HepG2 (cell line): ENCODE measurements at regions not wholly inside any gene's neighbourhood (a gene's known extent, or its start where the extent isn't known, plus 50 kb on each side); places are given as distances from the start of the nearest gene placed in this dataset.

Experiments
- ATAC-seq: fragments of 200-7000 bp; cut with Tn5 transposase; 3 replicates; pipeline ENCODE4 v1.9.1; 2020; ENCODE audit warnings: mild to moderate bottlenecking, moderate library complexity
- BruUV-seq: library from RNA; stranded (reverse); fragments of 400-500 nt; replicated peaks from 2 replicates; lab custom pipeline; 2021; lab: Mats Ljungman, UMichigan
- CTCF ChIA-PET: fragments of 300-600 bp; formaldehyde crosslinking; extraction: SDS; loops from one replicate; lab custom pipeline; 2021; ENCODE audit warnings: low total read pairs, inconsistent platforms, low intra/inter-chr PET ratio; lab: Yijun Ruan, JAX
- POLR2A ChIA-PET: fragments of 350-600 bp; sonication (Branson Sonifier 250); formaldehyde crosslinking; loops from one replicate; lab custom pipeline; 2020; ENCODE audit warnings: antibody characterized with exemption, inconsistent platforms; lab: Yijun Ruan, JAX
- DNase-seq: peaks from one replicate; pipeline ENCODE4 v3.0.0-alpha.2; 2015; ENCODE audit warnings: low spot score
- FAIRE-seq: peaks from 3 replicates; lab custom pipeline; 2011; peaks lifted over from hg19 to GRCh38; lab: Jason Lieb, UNC
- H2AFZ ChIP-seq: one replicate; pipeline ENCODE4 v1.6.1; 2011; ENCODE audit warnings: low read length, inconsistent platforms
- H3K27ac ChIP-seq: fragments of 300-600 bp; 3 replicates; pipeline ENCODE4 v1.8.0; 2011; ENCODE audit warnings: mixed run types, mild to moderate bottlenecking, mixed read lengths, low read length, inconsistent platforms; ENCODE audit not compliant: insufficient read depth; ENCODE audit errors: extremely low read length
- H3K27me3 ChIP-seq, 2 experiments: fragments of 200-600 bp in 1 of 2; 2 replicates in 1 of 2; 3 replicates in 1 of 2; pipeline versions ENCODE4 v1.6.0 to v1.8.0; 2011; ENCODE audit warnings: low read length in 2 of 2, mild to moderate bottlenecking in 2 of 2, moderate library complexity in 2 of 2, inconsistent platforms in 1 of 2; ENCODE audit not compliant: insufficient read depth in 2 of 2, control insufficient read depth in 1 of 2
- H3K36me3 ChIP-seq, 2 experiments: fragments of 200-600 bp in 1 of 2; replicated peaks in 1 of 2; 2 replicates in 1 of 2; 3 replicates in 1 of 2; pipeline versions ENCODE4 v1.5.1 to v1.8.0; 2011; ENCODE audit warnings: low read length in 2 of 2, inconsistent platforms in 1 of 2; ENCODE audit not compliant: insufficient read depth in 2 of 2, control insufficient read depth in 1 of 2
- H3K4me1 ChIP-seq: 2 replicates; pipeline ENCODE4 v1.5.1; 2012; ENCODE audit warnings: low read length, inconsistent platforms; ENCODE audit not compliant: insufficient read depth
- H3K4me2 ChIP-seq: 2 replicates; pipeline ENCODE4 v1.6.0; 2011; ENCODE audit warnings: low read depth, low read length, inconsistent platforms
- H3K4me3 ChIP-seq, 3 experiments: fragments of 200-600 bp in 1 of 3; sonication (generic), shearing (Covaris generic) in 1 of 3; replicated peaks in 1 of 3; 2 replicates each; pipeline ENCODE4 v1.5.1; 2011 to 2016; ENCODE audit warnings: low read length in 3 of 3, inconsistent platforms in 2 of 3, low read depth in 2 of 3, mild to moderate bottlenecking in 2 of 3, control low read depth in 1 of 3, mixed read lengths in 1 of 3; ENCODE audit not compliant: insufficient read depth in 1 of 3
- H3K79me2 ChIP-seq: one replicate; pipeline ENCODE4 v1.6.1; 2011; ENCODE audit warnings: low read length, inconsistent platforms; ENCODE audit not compliant: insufficient read depth
- H3K9ac ChIP-seq: 2 replicates; pipeline ENCODE4 v1.6.0; 2011; ENCODE audit warnings: mild to moderate bottlenecking, low read depth, low read length, inconsistent platforms; ENCODE audit not compliant: insufficient read depth
- H3K9me3 ChIP-seq: 2 replicates; pipeline ENCODE4 v1.5.1; 2012; ENCODE audit warnings: mild to moderate bottlenecking, low read length
- H4K20me1 ChIP-seq: 2 replicates; pipeline ENCODE4 v1.6.0; 2011; ENCODE audit warnings: inconsistent platforms, mild to moderate bottlenecking, low read length, moderate library complexity; ENCODE audit not compliant: insufficient read depth
- ARNTL ChIP-seq: sonication (generic); formaldehyde crosslinking; IDR thresholded peaks from 2 replicates; pipeline ENCODE4 v1.4.0; 2020; ENCODE audit warnings: mild to moderate bottlenecking, missing genetic modification reagents
- BCLAF1 ChIP-seq: fragments of 450-650 bp; IDR thresholded peaks from 2 replicates; pipeline ENCODE4 v1.6.1; 2017; ENCODE audit warnings: mild to moderate bottlenecking
- CHD2 ChIP-seq: IDR thresholded peaks from 2 replicates; pipeline ENCODE4 v1.6.1; 2011; ENCODE audit warnings: low read depth, low read length, improper control_type of control experiment
- GRHL1 ChIP-seq: sonication (generic); formaldehyde crosslinking; conservative IDR thresholded peaks from 2 replicates; pipeline ENCODE4 v1.8.0; 2022; ENCODE audit warnings: missing genetic modification reagents
- MEF2D ChIP-seq: sonication (generic); formaldehyde crosslinking; IDR thresholded peaks from 2 replicates; pipeline ENCODE4 v1.5.1; 2020; ENCODE audit warnings: mild to moderate bottlenecking, missing genetic modification reagents
- MIER3 ChIP-seq: IDR thresholded peaks from 2 replicates; pipeline ENCODE4 v1.6.1; 2016; ENCODE audit warnings: missing compliant biosample characterization, borderline replicate concordance
- PATZ1 ChIP-seq: sonication (generic); formaldehyde crosslinking; IDR thresholded peaks from 2 replicates; pipeline ENCODE4 v1.4.0; 2020; ENCODE audit warnings: missing genetic modification reagents
- RXRA ChIP-seq: sonication (generic); formaldehyde crosslinking; IDR thresholded peaks from 2 replicates; pipeline ENCODE4 v1.5.1; 2020; ENCODE audit warnings: missing genetic modification reagents
- SIN3A ChIP-seq: IDR thresholded peaks from 2 replicates; pipeline ENCODE4 v1.6.1; 2011; ENCODE audit warnings: low read depth, mild to moderate bottlenecking, control low read depth, low read length, borderline replicate concordance
- TP53 ChIP-seq: sonication (generic); formaldehyde crosslinking; conservative IDR thresholded peaks from 2 replicates; pipeline ENCODE4 v1.4.0; 2020; ENCODE audit warnings: missing genetic modification reagents
- U2AF2 ChIP-seq: fragments of 200-400 bp; formaldehyde crosslinking; IDR thresholded peaks from 2 replicates; pipeline ENCODE4 v1.6.1; 2017; ENCODE audit warnings: low read depth, mild to moderate bottlenecking, low read length
- ZBTB46 ChIP-seq: sonication (generic); formaldehyde crosslinking; IDR thresholded peaks from 2 replicates; pipeline ENCODE4 v1.4.0; 2020; ENCODE audit warnings: mild to moderate bottlenecking, missing genetic modification reagents, borderline replicate concordance
- ZIK1 ChIP-seq: sonication (generic); formaldehyde crosslinking; IDR thresholded peaks from 2 replicates; pipeline ENCODE4 v1.5.0; 2020; ENCODE audit warnings: mild to moderate bottlenecking, low read depth, missing genetic modification reagents, borderline replicate concordance
- ZNF441 ChIP-seq: sonication (generic); formaldehyde crosslinking; IDR thresholded peaks from 2 replicates; pipeline ENCODE4 v1.7.0; 2021; ENCODE audit warnings: missing genetic modification reagents, borderline replicate concordance
- ZNF546 ChIP-seq: sonication (generic); formaldehyde crosslinking; conservative IDR thresholded peaks from 2 replicates; pipeline ENCODE4 v1.8.1; 2023; ENCODE audit warnings: mild to moderate bottlenecking, missing genetic modification reagents
- ZSCAN21 ChIP-seq: sonication (generic); formaldehyde crosslinking; IDR thresholded peaks from 2 replicates; pipeline ENCODE4 v1.8.0; 2022; ENCODE audit warnings: mild to moderate bottlenecking, missing genetic modification reagents, moderate library complexity, borderline replicate concordance
- WGBS: methylation state at CpG from one replicate; pipeline ENCODE4 v1.1.6; 2017; ENCODE audit warnings: low lambda C conversion rate; 5-methylcytosine and 5-hydroxymethylcytosine counted together
- in situ Hi-C: cut with HindIII; loops from 2 replicates; pipeline ENCODE4 v1.10.0; 2017; ENCODE audit warnings: low pct_unique_long_range_greater_than_20kb; ENCODE audit not compliant: extremely low pct_ligation_motif_present
- intact Hi-C: fragments of 100-400 bp; cut with micrococcal nuclease; formaldehyde crosslinking; loops from one replicate; pipeline ENCODE4 v1.10.0; 2022; ENCODE audit not compliant: unreplicated experiment

GRCh38 chr12:114757684-114758325 lies 73.8 kb upstream of the TBX3 start:
- TF ChIP-seq CHD2 (no peak), ARNTL (no peak), TP53 (no peak), ZBTB46 (CRISPR knock-in tag) (no peak), ZSCAN21 (CRISPR knock-in tag) (no peak), GRHL1 (no peak), MEF2D (CRISPR knock-in tag) (no peak), RXRA (CRISPR knock-in tag) (no peak), MIER3 (no peak), U2AF2 (no peak), ZIK1 (CRISPR knock-in tag) (no peak), SIN3A (no peak), ZNF441 (CRISPR knock-in tag) (no peak), PATZ1 (CRISPR knock-in tag) (no peak), BCLAF1 (no peak), ZNF546 (no peak)
- TF ChIP-seq, all 625 proteins: peak for 0
- Histone ChIP-seq H3K4me3 (no peak overlapping the region), H3K27ac (no peak overlapping the region), H3K79me2 (no peaks in the 10 kb centered on the region), H3K4me2 (no peak overlapping the region), H3K27me3 (no peaks in the 10 kb centered on the region), H3K9me3 (no peaks in the 10 kb centered on the region), H3K9ac (no peak overlapping the region), H4K20me1 (no peaks in the 10 kb centered on the region), H3K4me1 (no peaks in the 10 kb centered on the region), H2AFZ (no peak overlapping the region), H3K36me3 (no peaks in the 10 kb centered on the region)
- no peak for ATAC-seq
- no peak for DNase-seq
- WGBS, result 70% methylated on average over 4 of the region's 4 CpGs
- BruUV-seq, result no TSS peak
- in situ Hi-C loops, result no loop called here
- intact Hi-C loops, result no loop called here
- POLR2A ChIA-PET, result no interaction called here
- CTCF ChIA-PET, result no interaction called here
- FAIRE-seq, result no peak
